Liver (tissue), 8 donors: ENCODE measurements at regions not wholly inside any gene's neighbourhood (a gene's known extent, or its start where the extent isn't known, plus 50 kb on each side); places are given as distances from the start of the nearest gene placed in this dataset.

Source experiments
- DNase-seq: peaks from one replicate; pipeline ENCODE4 v3.0.0-alpha.2; 2017; ENCODE audit warnings: low spot score
- H3K27ac ChIP-seq, 2 donors: one replicate each; pipeline ENCODE4 v1.7.0; 2013; ENCODE audit warnings: inconsistent platforms in 2 of 2, low read length in 2 of 2, control low read depth in 1 of 2, low read depth in 1 of 2, mild to moderate bottlenecking in 1 of 2
- H3K27me3 ChIP-seq, 4 donors: one replicate each; pipeline versions ENCODE4 v1.6.1 to v1.7.0; 2013; ENCODE audit warnings: low read length in 3 of 4, inconsistent platforms in 1 of 4, mild to moderate bottlenecking in 1 of 4, moderate library complexity in 1 of 4; ENCODE audit not compliant: control insufficient read depth in 4 of 4, insufficient read depth in 4 of 4
- H3K36me3 ChIP-seq, 4 donors: one replicate each; pipeline versions ENCODE4 v1.6.1 to v1.7.0; 2013; ENCODE audit warnings: low read length in 3 of 4, mild to moderate bottlenecking in 3 of 4, low read depth in 1 of 4, moderate library complexity in 1 of 4; ENCODE audit not compliant: control insufficient read depth in 4 of 4, insufficient read depth in 3 of 4
- H3K4me1 ChIP-seq, 4 donors: one replicate each; pipeline versions ENCODE4 v1.6.1 to v1.7.0; 2013; ENCODE audit warnings: low read length in 3 of 4, mild to moderate bottlenecking in 3 of 4, moderate library complexity in 1 of 4; ENCODE audit not compliant: control insufficient read depth in 4 of 4, insufficient read depth in 4 of 4
- H3K4me3 ChIP-seq, 3 donors: one replicate each; pipeline versions ENCODE4 v1.6.1 to v1.7.0; 2013; ENCODE audit warnings: low read length in 3 of 3, control low read depth in 1 of 3, low read depth in 1 of 3, mild to moderate bottlenecking in 1 of 3
- H3K9ac ChIP-seq, 2 donors: one replicate each; pipeline ENCODE4 v1.7.0; 2013; ENCODE audit warnings: low read length in 2 of 2, mild to moderate bottlenecking in 2 of 2, moderate library complexity in 2 of 2, control low read depth in 1 of 2, low read depth in 1 of 2
- H3K9me3 ChIP-seq, 4 donors: one replicate each; pipeline versions ENCODE4 v1.6.1 to v1.7.0; 2013; ENCODE audit warnings: low read length in 3 of 4; ENCODE audit not compliant: control insufficient read depth in 4 of 4
- EGR1 ChIP-seq, 2 donors: IDR thresholded peaks; 2 replicates each; pipeline ENCODE4 v1.6.1; 2016 to 2018; ENCODE audit warnings: antibody characterized with exemption in 2 of 2, low read depth in 2 of 2
- FOXA1 ChIP-seq: IDR thresholded peaks from 2 replicates; pipeline ENCODE4 v1.6.1; 2016; ENCODE audit warnings: antibody characterized with exemption
- GABPA ChIP-seq, 2 donors: IDR thresholded peaks in 1 of 2; conservative IDR thresholded peaks in 1 of 2; 2 replicates each; pipeline ENCODE4 v1.6.1; 2016; ENCODE audit warnings: antibody characterized with exemption in 2 of 2, mild to moderate bottlenecking in 1 of 2, moderate library complexity in 1 of 2
- HNF4A ChIP-seq, 2 donors: conservative IDR thresholded peaks; 2 replicates each; pipeline ENCODE4 v1.6.1; 2016; ENCODE audit warnings: antibody characterized with exemption in 2 of 2, mild to moderate bottlenecking in 2 of 2
- NR2F2 ChIP-seq: IDR thresholded peaks from 2 replicates; pipeline ENCODE4 v1.6.1; 2016; ENCODE audit warnings: antibody characterized with exemption
- RAD21 ChIP-seq, 2 donors: IDR thresholded peaks; 2 replicates each; pipeline ENCODE4 v1.6.1; 2016; ENCODE audit warnings: antibody characterized with exemption in 2 of 2, mild to moderate bottlenecking in 2 of 2
- RXRA ChIP-seq, 2 donors: IDR thresholded peaks; 2 replicates each; pipeline ENCODE4 v1.6.1; 2017 to 2018; ENCODE audit warnings: antibody characterized with exemption in 2 of 2, mild to moderate bottlenecking in 1 of 2
- SP1 ChIP-seq: IDR thresholded peaks from 2 replicates; pipeline ENCODE4 v1.6.1; 2018; ENCODE audit warnings: antibody characterized with exemption, mild to moderate bottlenecking
- TAF1 ChIP-seq: conservative IDR thresholded peaks from 2 replicates; pipeline ENCODE4 v1.6.1; 2016; ENCODE audit warnings: antibody characterized with exemption, mild to moderate bottlenecking
- ZBTB33 ChIP-seq: IDR thresholded peaks from 2 replicates; pipeline ENCODE4 v1.6.1; 2016; ENCODE audit warnings: antibody characterized with exemption
- WGBS: extraction: QIAGEN DNeasy Blood & Tissue Kit; methylation state at CpG from one replicate; pipeline ENCODE4 v1.1.7; 2013; 5-methylcytosine and 5-hydroxymethylcytosine counted together
- TF ChIP-seq, protein P1 (sequence below): fragments of 150-350 bp; IDR thresholded peaks from 2 replicates; pipeline ENCODE4 v1.5.1; 2017; ENCODE audit warnings: improper control_type of control experiment, low read depth, low read length; ENCODE audit not compliant: missing input control
- TF ChIP-seq, protein P2 (sequence below): IDR thresholded peaks from 2 replicates; pipeline ENCODE4 v1.6.1; 2016; ENCODE audit warnings: antibody characterized with exemption
- TF ChIP-seq, protein P3 (sequence below): IDR thresholded peaks from 2 replicates; pipeline ENCODE4 v1.6.1; 2016; ENCODE audit warnings: antibody characterized with exemption, mild to moderate bottlenecking
- donor health status: healthy.
- donor health status: healthy.
- donor health status: healthy.
- donor health status: healthy.
- donor health status: healthy.

DNA sequence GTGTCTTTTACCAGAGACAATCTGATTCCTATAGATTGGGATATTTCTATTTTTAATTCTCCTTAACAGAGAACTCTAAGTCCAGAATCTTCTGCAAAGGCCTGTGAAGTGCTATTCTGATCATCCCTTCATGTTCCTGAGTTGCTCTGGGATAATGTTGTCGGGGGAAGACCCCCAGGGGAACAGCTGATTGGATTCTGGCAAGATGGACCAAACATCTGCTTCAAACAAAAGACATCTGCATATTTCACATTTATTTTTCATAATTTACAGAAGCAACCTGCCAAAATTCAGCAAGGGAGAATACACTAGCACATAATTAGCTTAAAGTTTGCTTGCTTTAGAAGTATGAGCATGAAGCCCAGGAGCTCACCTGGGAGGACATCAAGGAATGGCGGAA, 116.0 kb upstream of the ETAA1 start (continued):
- TF ChIP-seq, protein P1, sequence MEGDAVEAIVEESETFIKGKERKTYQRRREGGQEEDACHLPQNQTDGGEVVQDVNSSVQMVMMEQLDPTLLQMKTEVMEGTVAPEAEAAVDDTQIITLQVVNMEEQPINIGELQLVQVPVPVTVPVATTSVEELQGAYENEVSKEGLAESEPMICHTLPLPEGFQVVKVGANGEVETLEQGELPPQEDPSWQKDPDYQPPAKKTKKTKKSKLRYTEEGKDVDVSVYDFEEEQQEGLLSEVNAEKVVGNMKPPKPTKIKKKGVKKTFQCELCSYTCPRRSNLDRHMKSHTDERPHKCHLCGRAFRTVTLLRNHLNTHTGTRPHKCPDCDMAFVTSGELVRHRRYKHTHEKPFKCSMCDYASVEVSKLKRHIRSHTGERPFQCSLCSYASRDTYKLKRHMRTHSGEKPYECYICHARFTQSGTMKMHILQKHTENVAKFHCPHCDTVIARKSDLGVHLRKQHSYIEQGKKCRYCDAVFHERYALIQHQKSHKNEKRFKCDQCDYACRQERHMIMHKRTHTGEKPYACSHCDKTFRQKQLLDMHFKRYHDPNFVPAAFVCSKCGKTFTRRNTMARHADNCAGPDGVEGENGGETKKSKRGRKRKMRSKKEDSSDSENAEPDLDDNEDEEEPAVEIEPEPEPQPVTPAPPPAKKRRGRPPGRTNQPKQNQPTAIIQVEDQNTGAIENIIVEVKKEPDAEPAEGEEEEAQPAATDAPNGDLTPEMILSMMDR, result no peak
- TF ChIP-seq EGR1 (IDR thresholded peaks at IDR 0.05; ENCODE audit: low read depth in 2 of 2), result no peak

GRCh38 chr2:67283641-67284040, 113.5 kb upstream of the ETAA1 start:
- Histone ChIP-seq H3K9ac (no peak overlapping the region), H3K9me3 (no peaks in the 10 kb centered on the region), H3K27ac (no peak overlapping the region), H3K4me3 (no peak overlapping the region), H3K27me3 (peaks cover 0 to 5% (median 0%) of the 10 kb centered on the region in 4 donors), H3K36me3 (no peaks in the 10 kb centered on the region), H3K4me1 (no peaks in the 10 kb centered on the region)
- no peak for DNase-seq
- no peak for TF ChIP-seq ZBTB33
- no peak for TF ChIP-seq SP1
- TF ChIP-seq TAF1, result no peak
- TF ChIP-seq, protein P2, sequence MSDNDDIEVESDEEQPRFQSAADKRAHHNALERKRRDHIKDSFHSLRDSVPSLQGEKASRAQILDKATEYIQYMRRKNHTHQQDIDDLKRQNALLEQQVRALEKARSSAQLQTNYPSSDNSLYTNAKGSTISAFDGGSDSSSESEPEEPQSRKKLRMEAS, result no peak
- no peak for TF ChIP-seq GABPA (IDR thresholded peaks at IDR 0.05 in 1 of 2, conservative IDR thresholded peaks at IDR 0.05 in 1 of 2)
- TF ChIP-seq RAD21 (IDR thresholded peaks at IDR 0.05), result no peak
- no peak for TF ChIP-seq FOXA1

- Histone ChIP-seq H3K4me1 (no peaks in the 10 kb centered on the region), H3K4me3 (no peak overlapping the region), H3K9me3 (no peaks in the 10 kb centered on the region), H3K27me3 (peaks cover 0 to 5% (median 0%) of the 10 kb centered on the region in 4 donors), H3K27ac (no peak overlapping the region), H3K9ac (no peak overlapping the region), H3K36me3 (no peaks in the 10 kb centered on the region)
- WGBS, result 71% methylated on average over 2 of the region's 2 CpGs
- no peak for DNase-seq
- no peak for TF ChIP-seq GABPA (IDR thresholded peaks at IDR 0.05 in 1 of 2, conservative IDR thresholded peaks at IDR 0.05 in 1 of 2)
Observed at GRCh38 chr2:67286981-67287759, 110.0 kb upstream of the ETAA1 start.

GRCh38 chr2:67289271-67289670, 107.9 kb upstream of the ETAA1 start:
- H3K4me1 ChIP-seq, result no peaks in the 10 kb centered on the region
- H3K36me3 ChIP-seq, result no peaks in the 10 kb centered on the region
- no peak overlapping the region for H3K27ac ChIP-seq
- no peak overlapping the region for H3K9ac ChIP-seq
- no peaks in the 10 kb centered on the region for H3K9me3 ChIP-seq
- no peak for DNase-seq
- H3K4me3 ChIP-seq, result no peak overlapping the region
- peaks cover 0 to 3% (median 0%) of the 10 kb centered on the region in 4 donors for H3K27me3 ChIP-seq
- 79% methylated on average over 2 of the region's 2 CpGs for WGBS
- TF ChIP-seq GABPA (IDR thresholded peaks at IDR 0.05 in 1 of 2, conservative IDR thresholded peaks at IDR 0.05 in 1 of 2) (no peak), EGR1 (IDR thresholded peaks at IDR 0.05; ENCODE audit: low read depth in 2 of 2) (no peak), ZBTB33 (no peak), SP1 (no peak), NR2F2 (no peak), HNF4A (conservative IDR thresholded peaks at IDR 0.05) (no peak), RXRA (IDR thresholded peaks at IDR 0.05) (no peak), TAF1 (no peak)
- TF ChIP-seq, protein P3, sequence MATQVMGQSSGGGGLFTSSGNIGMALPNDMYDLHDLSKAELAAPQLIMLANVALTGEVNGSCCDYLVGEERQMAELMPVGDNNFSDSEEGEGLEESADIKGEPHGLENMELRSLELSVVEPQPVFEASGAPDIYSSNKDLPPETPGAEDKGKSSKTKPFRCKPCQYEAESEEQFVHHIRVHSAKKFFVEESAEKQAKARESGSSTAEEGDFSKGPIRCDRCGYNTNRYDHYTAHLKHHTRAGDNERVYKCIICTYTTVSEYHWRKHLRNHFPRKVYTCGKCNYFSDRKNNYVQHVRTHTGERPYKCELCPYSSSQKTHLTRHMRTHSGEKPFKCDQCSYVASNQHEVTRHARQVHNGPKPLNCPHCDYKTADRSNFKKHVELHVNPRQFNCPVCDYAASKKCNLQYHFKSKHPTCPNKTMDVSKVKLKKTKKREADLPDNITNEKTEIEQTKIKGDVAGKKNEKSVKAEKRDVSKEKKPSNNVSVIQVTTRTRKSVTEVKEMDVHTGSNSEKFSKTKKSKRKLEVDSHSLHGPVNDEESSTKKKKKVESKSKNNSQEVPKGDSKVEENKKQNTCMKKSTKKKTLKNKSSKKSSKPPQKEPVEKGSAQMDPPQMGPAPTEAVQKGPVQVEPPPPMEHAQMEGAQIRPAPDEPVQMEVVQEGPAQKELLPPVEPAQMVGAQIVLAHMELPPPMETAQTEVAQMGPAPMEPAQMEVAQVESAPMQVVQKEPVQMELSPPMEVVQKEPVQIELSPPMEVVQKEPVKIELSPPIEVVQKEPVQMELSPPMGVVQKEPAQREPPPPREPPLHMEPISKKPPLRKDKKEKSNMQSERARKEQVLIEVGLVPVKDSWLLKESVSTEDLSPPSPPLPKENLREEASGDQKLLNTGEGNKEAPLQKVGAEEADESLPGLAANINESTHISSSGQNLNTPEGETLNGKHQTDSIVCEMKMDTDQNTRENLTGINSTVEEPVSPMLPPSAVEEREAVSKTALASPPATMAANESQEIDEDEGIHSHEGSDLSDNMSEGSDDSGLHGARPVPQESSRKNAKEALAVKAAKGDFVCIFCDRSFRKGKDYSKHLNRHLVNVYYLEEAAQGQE, result no peak
- TF ChIP-seq, protein P2, result no peak
